ENCODE measurements at regions not wholly inside any gene's neighbourhood (a gene's known extent, or its start where the extent isn't known, plus 50 kb on each side); places are given as distances from the start of the nearest gene placed in this dataset.
"Not testable (repeated sequence)": the region's sequence is repeated elsewhere in the genome, so short reads cannot be mapped to it uniquely, and the experiment has no call there.

DNA sequence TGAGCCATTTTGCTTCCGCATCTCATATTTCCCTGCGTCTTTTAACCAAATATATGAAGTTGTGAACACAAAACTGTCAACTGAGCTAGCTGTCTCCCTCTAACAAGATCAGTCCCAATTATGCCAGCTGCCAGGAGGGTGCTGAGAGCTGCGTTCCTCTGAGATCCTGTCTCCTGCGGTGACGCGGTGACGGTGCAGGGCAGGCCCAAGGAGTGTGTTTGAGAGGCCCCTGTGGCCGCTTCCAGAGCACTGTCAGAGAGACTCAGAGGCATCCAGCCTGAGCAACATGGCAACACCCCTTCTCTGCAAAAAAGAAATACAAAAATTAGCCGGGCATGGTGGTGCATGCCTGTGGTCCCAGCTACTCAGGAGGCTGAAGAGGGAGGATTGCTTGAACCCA, 126.3 kb upstream of the FOXD4L5 start:
- Histone ChIP-seq H3K9me3 (ENCODE audit: severe bottlenecking) (no peaks in the 10 kb centered on the region), H3K27ac (no peak overlapping the region), H3K27me3 (ENCODE audit: insufficient read depth, low read depth, severe bottlenecking) (peaks cover 19% of the 10 kb centered on the region), H3K4me3 (ENCODE audit: low read depth, low read length) (no peak overlapping the region), H3K36me3 (no peaks in the 10 kb centered on the region)
- TF ChIP-seq, protein P1, sequence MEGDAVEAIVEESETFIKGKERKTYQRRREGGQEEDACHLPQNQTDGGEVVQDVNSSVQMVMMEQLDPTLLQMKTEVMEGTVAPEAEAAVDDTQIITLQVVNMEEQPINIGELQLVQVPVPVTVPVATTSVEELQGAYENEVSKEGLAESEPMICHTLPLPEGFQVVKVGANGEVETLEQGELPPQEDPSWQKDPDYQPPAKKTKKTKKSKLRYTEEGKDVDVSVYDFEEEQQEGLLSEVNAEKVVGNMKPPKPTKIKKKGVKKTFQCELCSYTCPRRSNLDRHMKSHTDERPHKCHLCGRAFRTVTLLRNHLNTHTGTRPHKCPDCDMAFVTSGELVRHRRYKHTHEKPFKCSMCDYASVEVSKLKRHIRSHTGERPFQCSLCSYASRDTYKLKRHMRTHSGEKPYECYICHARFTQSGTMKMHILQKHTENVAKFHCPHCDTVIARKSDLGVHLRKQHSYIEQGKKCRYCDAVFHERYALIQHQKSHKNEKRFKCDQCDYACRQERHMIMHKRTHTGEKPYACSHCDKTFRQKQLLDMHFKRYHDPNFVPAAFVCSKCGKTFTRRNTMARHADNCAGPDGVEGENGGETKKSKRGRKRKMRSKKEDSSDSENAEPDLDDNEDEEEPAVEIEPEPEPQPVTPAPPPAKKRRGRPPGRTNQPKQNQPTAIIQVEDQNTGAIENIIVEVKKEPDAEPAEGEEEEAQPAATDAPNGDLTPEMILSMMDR (IDR thresholded peaks at IDR 0.05; ENCODE audit: low read depth, low read length): no peak
- no peak for DNase-seq

DNA sequence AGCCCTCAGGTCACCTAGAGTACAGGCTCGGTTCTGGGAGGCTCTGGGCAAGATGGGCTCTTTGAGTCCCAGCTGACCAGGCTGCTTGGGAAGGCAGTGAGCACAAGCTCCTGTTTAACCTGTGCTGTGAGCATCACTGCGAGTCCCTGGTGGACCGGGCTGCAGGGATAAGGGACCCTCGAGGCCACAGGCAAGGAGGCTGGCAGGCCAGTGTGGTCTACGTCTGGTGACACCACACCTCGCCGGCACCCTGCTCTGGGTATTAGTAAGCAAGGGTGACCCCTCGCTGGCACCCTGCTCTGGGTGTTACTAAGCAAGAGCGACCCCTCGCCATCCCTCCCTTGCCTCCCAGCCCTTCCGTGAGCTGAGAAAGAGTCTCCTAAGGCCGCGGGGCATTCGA, 125.9 kb upstream of the FOXD4L5 start:
- no peak overlapping the region for H3K27ac ChIP-seq
- no peak for DNase-seq

GRCh38 chr9:65409471-65409980, 124.5 kb upstream of the FOXD4L5 start:
- Histone ChIP-seq H3K27me3 (ENCODE audit: insufficient read depth, low read depth, severe bottlenecking) (peaks cover 19% of the 10 kb centered on the region), H3K9me3 (ENCODE audit: severe bottlenecking) (no peaks in the 10 kb centered on the region), H3K4me3 (ENCODE audit: low read depth, low read length) (no peak overlapping the region), H3K36me3 (no peaks in the 10 kb centered on the region), H3K27ac (no peak overlapping the region)
- DNase-seq: no peak
- TF ChIP-seq, protein P1 (IDR thresholded peaks at IDR 0.05; ENCODE audit: low read depth, low read length): no peak

More for the DNA sequence above, 125.9 kb upstream of the FOXD4L5 start:
- no peak overlapping the region for H3K4me3 ChIP-seq (ENCODE audit: low read depth, low read length)
- H3K36me3 ChIP-seq: no peaks in the 10 kb centered on the region
- H3K9me3 ChIP-seq (ENCODE audit: severe bottlenecking): no peaks in the 10 kb centered on the region
- peaks cover 19% of the 10 kb centered on the region for H3K27me3 ChIP-seq (ENCODE audit: insufficient read depth, low read depth, severe bottlenecking)
- TF ChIP-seq, protein P1 (IDR thresholded peaks at IDR 0.05; ENCODE audit: low read depth, low read length): no peak

DNA sequence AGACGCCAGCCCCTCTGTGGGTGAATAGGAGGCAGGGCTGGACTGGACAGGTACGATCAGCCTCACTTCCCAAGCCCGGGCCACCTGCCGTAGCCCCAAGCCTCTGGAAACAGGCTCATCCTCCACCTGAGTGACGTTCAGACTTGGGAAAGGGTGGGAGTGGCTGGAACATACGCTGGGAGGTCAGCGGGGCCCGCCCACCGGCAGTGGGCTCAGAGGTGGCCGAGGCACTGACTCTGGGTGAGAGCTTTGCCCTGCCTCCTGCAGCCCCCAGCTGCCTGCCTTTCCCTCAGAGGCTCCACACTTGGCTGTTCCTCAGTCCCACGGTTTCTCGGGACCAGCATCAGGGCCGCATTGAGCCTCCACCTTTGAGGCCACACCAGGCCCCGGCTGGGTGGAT, 123.8 kb upstream of the FOXD4L5 start:
- not testable (repeated sequence) for H3K4me3 ChIP-seq (ENCODE audit: low read depth, low read length); H3K36me3 ChIP-seq; H3K27ac ChIP-seq; DNase-seq; H3K9me3 ChIP-seq (ENCODE audit: severe bottlenecking)
- peaks cover 19% of the 10 kb centered on the region for H3K27me3 ChIP-seq (ENCODE audit: insufficient read depth, low read depth, severe bottlenecking)

- H3K36me3 ChIP-seq; H3K4me3 ChIP-seq (ENCODE audit: low read depth, low read length); H3K27ac ChIP-seq; DNase-seq; H3K9me3 ChIP-seq (ENCODE audit: severe bottlenecking): not testable (repeated sequence)
- peaks cover 19% of the 10 kb centered on the region for H3K27me3 ChIP-seq (ENCODE audit: insufficient read depth, low read depth, severe bottlenecking)
These were observed 121.6 kb upstream of the FOXD4L5 start for GRCh38 chr9:65406625-65407024.

DNA sequence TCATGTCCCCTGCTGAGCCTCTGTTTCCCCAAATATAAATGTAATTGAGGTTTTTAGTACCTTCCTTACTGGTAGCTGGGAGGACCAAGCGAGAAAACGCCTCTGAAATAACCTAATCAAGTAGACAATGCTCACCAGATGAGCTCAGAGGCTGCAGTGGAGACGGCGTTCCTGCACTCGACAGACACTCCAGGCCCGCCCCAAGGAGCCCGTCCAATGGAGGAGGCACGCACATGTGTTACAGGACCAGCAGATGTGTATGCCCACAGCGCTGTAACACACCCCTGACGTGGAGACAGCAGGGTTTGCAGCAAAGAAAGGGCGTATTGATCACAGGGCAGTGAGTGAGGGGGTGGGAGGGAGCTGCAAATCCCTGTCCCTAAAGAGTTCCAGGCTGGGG, 120.8 kb upstream of the FOXD4L5 start:
- not testable (repeated sequence) for H3K4me3 ChIP-seq (ENCODE audit: low read depth, low read length); H3K9me3 ChIP-seq (ENCODE audit: severe bottlenecking); DNase-seq; H3K27ac ChIP-seq; H3K36me3 ChIP-seq
- peaks cover 12% of the 10 kb centered on the region for H3K27me3 ChIP-seq (ENCODE audit: insufficient read depth, low read depth, severe bottlenecking)

GRCh38 chr9:65405253-65405652, 120.2 kb upstream of the FOXD4L5 start:
- TF ChIP-seq, protein P1 (IDR thresholded peaks at IDR 0.05; ENCODE audit: low read depth, low read length): no peak
- Histone ChIP-seq H3K27me3 (ENCODE audit: insufficient read depth, low read depth, severe bottlenecking) (peaks cover 8% of the 10 kb centered on the region), H3K36me3 (no peaks in the 10 kb centered on the region), H3K27ac (no peak overlapping the region), H3K9me3 (ENCODE audit: severe bottlenecking) (peaks cover 6% of the 10 kb centered on the region), H3K4me3 (ENCODE audit: low read depth, low read length) (no peak overlapping the region)
- DNase-seq: no peak
